ENCODE measurements at regions not wholly inside any gene's neighbourhood (a gene's known extent, or its start where the extent isn't known, plus 50 kb on each side); places are given as distances from the start of the nearest gene placed in this dataset.
"Not testable (repeated sequence)": the region's sequence is repeated elsewhere in the genome, so short reads cannot be mapped to it uniquely, and the experiment has no call there.

DNA sequence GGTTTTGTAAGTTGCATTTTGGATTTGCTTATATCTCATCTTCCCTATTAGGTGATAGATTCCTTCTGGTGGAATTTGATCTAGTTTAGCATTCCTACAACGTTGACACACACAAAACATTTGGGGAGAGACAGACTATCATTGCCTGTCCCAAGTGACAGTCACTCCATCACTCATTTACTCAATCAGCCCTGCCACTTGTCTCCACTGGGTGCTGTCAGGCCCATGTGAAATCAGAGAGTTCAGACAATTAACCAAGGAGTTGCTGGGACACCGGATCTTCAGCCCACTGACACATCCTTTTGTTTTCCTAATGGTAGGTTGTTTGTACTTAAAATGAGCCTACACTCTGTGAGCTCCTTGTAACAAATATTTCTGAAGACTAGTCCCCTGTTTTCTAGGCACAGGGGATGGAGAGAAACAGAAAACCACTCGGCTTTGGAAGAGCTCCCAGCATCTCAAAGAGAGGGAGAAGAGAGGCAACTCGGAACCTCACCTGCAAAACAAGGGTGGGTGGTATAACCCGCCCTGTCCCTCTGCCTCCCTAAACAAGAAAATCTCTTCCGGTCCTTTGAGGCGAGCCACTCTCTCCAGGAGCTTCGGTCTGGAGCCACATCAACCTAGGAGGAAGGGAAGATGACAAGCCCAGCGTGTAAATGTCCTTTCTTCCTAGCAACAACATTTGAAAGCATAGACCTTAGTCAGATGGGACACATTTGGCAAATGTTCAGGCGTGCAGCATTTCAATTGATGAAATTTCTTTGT, 440.9 kb upstream of the KLF12 start:
- DNase-seq (ENCODE audit: low read depth), result no peak

- no peak for DNase-seq (ENCODE audit: low read depth)
Observed at GRCh38 chr13:74573654-74574053, 439.4 kb upstream of the KLF12 start.

GRCh38 chr13:74571811-74572210, 437.6 kb upstream of the KLF12 start:
- no peak for DNase-seq (ENCODE audit: low read depth)

- no peak for DNase-seq (ENCODE audit: low read depth)
Observed at GRCh38 chr13:74570834-74571233, 436.6 kb upstream of the KLF12 start.

- DNase-seq (ENCODE audit: low read depth), result no peak
Observed at GRCh38 chr13:74570046-74570445, 435.8 kb upstream of the KLF12 start.

DNA sequence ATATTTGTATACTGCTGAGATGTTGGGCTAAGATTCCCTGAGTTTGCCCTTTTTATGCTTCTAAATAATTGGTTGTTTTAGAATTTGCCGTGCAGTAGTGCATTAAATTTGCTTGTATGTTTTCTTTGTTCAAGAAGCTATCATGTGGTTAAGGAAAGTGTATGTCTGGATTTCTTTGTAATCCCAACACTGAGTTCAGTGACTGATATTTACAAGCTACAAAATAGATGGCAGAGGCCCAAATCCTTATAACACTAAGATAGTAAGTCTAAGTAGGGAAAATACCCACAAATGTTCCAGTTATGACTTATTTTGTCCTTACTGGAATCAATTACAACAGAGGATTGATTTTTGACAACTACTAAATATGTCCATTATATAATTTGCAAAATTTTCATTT, 435.0 kb upstream of the KLF12 start:
- no peak for DNase-seq (ENCODE audit: low read depth)

DNA sequence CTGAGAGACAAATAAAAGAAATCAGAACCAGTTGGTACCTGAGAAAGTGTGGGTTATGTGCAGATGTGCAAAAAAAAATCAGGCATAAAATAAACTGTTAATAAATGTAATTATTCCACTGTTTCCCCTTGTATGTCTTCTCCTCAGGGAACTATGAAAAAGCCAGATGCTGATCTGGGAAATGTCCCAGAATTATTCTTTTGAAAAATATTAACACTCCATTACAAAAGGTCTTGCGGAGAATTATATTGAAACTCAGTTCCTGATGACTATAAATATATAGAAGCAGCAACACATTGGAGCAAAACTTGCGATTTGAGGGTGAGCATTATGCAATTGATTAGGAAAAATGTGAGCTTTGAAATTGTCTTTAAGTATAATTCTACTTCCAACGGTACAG, 433.3 kb upstream of the KLF12 start:
- no peak for DNase-seq (ENCODE audit: low read depth)

DNA sequence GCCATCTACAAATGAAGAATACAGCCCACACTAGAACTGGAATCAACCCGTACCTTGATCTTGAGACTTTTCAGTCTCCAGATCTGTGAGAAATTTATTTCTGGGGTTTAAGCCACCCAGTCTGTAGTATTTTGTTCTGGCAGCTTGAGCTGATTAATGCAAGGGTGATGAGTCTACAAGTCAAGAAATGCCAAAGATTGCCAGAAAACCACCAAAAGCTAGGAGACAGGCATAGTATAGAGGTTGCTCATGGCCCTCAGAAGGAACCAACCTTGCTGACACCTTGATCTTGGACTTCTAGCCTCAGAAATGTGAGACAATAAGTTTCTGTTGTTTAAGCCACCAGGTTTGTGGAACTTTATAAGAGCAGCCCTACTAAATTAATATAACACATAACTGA, 428.2 kb upstream of the KLF12 start:
- DNase-seq (ENCODE audit: low read depth), result no peak

DNA sequence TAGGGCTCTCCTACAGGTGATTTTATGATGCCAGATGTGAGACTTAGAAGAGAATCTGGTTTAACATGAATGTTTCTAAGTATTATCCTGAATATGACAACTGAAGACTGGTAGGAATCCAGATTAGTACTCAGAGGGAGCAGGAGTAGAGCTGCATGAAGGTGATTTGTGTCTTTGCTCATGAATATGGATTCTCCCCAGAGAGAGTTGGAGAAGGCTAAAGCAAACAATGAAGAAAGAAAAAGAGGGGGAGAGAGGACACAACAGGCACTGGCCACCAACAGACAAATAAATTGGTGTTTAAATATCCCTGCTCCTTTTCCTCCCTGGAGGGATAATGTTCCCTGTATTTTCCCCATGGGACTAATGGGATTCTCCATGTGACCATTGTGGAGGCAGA, 427.0 kb upstream of the KLF12 start:
- DNase-seq (ENCODE audit: low read depth), result no peak

- no peak for DNase-seq (ENCODE audit: low read depth)
Observed at GRCh38 chr13:74560325-74560724, 426.1 kb upstream of the KLF12 start.

GRCh38 chr13:74557870-74558269, 423.7 kb upstream of the KLF12 start:
- no peak for DNase-seq (ENCODE audit: low read depth)

DNA sequence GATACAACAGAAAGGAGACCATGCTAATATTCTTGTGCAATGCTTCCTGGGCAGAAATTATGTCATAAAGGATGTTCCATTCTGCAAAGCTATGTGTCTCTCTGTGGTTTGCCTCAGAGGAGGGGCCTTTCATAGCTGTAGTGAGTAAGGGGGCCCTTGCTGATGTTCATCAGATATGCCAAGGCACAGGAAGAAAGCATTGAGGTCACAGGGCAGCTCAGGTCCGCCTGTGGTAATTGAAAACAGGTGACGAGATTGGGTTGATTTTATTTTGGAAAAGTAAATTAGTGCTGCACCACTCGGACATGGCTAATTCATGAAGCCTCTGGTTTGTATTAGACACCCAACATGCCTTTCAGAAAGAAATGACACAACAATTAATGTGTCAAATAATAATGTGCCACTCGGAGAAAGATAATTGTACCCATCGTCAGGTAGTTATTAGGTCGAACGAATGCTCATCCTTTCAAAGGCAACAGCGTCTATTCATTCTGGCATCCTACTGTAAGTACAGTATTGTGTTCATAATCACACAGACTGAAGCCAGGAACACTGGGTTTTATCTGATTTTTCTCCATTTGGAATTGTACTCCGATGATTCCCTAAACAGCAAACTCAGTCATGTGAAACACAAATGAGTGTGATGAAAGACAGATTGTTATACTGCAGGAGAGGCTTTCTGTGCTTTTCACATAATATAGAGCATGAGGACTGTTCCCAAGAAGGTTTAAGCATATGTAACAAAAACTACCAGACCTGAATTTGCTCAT, 421.6 kb upstream of the KLF12 start:
- DNase-seq (ENCODE audit: low read depth), result no peak

DNA sequence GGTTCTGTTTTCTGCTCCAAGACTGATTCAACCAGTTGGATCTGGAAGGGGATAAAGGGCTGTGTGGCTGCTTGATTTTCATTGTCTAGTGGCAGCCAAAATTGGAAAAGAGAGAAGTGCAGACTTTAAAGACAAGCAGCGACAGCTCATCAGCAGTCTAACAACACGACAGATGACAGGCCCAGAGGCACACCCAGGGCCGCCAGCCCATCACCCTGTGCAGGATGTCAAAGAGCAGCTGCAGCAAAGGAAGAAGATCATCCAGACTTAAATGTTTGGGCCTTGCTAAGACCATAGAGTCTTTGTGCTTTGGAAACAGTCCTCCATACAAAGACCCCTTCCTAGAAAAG, 421.0 kb upstream of the KLF12 start:
- DNase-seq (ENCODE audit: low read depth), result no peak

DNA sequence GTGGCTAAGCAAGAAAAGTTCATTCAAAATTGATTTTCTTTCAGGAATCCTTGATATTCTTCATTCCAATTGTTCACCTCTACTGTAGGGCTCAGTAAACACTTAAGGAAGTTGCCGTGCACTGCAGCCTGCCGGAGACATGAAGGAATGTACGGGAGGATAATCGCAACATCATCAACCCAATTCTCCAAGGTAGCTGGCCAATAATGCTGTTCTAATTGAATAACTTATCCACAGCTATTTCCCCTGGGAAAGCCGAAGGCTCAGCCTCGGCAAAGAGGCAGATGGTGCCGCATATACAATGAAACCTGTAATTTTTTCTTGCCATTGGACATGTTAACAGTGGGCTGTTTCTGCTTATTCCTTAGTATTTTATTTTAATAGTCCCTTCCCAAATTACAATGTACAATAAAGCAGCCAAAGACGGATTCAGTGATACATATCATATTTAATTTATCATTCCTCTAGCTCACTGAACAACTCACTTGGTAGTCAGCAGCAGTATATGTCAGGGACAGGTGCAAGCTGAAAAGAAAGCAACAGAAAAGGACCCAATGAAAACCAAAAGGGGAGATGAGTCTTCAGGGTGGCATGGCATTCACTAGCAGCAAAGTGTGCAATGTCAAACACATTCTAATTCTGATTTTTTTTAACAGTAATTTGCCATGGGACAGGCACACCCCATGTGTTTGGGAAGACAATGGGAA, 420.5 kb upstream of the KLF12 start:
- no peak for DNase-seq (ENCODE audit: low read depth)

- DNase-seq (ENCODE audit: low read depth), result no peak
Observed at GRCh38 chr13:74550039-74550438, 415.8 kb upstream of the KLF12 start.

DNA sequence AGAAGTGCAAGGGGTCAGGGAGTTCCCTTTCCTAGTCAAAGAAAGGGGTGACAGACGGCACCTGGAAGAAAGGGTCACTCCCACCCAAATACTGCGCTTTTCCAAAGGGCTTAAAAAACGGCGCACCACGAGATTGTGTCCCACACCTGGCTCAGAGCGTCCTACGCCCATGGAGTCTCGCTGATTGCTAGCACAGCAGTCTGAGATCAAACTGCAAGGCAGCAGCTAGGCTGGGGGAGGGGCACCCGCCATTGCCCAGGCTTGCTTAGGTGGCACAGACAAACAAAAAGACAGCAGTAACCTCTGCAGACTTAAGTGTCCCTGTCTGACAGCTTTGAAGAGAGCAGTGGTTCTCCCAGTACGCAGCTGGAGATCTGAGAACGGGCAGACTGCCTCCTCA, 402.4 kb upstream of the KLF12 start:
- not testable (repeated sequence) for DNase-seq (ENCODE audit: low read depth)

DNA sequence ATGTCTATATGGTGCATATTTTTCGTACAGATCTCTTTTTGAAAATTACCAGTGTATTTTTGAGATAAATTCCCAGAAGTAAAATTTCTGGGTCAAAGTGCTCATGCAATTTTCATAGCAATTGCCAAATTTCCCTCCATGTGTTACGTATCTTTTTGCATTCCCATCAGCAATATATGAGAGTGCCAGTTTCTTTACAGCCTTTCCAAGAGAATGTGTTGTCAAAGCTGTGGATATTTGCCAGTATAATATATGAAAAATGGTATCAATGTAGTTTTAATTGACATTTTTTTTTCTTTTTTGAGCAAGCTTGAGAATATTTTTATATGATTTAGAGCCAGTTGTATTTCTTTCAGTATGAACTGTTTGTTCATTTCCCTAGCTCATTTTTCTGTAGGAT, 399.0 kb upstream of the KLF12 start:
- no peak for DNase-seq (ENCODE audit: low read depth)

GRCh38 chr13:74530011-74530410, 395.8 kb upstream of the KLF12 start:
- no peak for DNase-seq (ENCODE audit: low read depth)

- no peak for DNase-seq (ENCODE audit: low read depth)
Observed at GRCh38 chr13:74528734-74529513, 394.7 kb upstream of the KLF12 start.

GRCh38 chr13:74523057-74523456, 388.9 kb upstream of the KLF12 start:
- DNase-seq (ENCODE audit: low read depth), result no peak

DNA sequence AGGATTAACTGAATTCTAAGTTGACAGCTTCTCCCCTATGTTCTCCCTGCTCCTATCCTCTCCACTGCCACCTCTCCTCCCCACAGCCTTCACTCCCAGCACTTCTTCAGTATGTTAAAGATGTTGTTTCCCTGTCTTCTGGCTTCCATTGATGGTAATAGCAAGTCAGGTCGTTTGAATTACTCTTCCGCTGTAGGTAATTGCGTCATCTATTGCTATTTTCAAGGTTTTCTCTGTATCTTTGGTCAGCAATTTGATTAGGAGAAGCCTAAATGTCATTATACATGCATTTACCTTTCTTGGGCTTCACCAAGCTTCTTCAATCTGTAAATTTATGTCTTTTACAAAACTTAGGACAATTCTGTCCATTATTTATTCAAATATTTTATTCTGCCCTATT, 377.3 kb upstream of the KLF12 start:
- DNase-seq (ENCODE audit: low read depth), result no peak

DNA sequence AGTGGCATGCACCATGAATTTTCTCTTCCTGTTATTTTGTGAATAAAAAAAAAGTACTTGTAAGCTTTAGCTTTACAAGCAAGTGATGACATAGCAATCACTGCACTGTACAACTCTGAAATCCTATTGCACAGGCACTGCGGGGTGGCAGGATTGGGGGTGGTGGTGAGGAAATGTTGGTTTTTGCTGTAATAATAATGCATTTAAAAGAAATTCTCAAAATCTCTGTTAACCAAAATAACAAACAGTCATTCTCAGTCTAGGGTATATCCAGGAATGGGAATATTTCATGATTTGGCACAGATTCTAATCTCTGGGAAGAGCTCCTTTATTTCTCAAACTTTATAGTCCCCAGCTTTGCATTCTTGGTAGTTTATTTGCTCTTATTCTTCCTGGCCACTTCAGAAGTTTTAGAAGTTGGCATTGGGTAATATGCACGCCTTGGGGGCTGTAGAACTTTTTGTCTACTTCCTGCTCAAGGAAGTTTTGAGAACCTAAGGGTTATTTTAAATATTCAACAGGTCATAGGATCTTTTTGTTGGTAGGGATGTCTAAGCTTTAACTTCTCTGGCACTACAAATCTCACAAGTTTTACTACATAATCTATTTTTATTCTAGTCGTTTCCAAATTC, 353.0 kb upstream of the KLF12 start:
- no peak for DNase-seq (ENCODE audit: low read depth)
